NCI-H82 treated with DMSO at 0.1 percent for 48 hours (cell line): ENCODE measurements at regions not wholly inside any gene's neighbourhood (a gene's known extent, or its start where the extent isn't known, plus 50 kb on each side); places are given as distances from the start of the nearest gene placed in this dataset.

Experiments
- DNase-seq: peaks from one replicate; lab custom pipeline; 2025; ENCODE audit not compliant: unreplicated experiment; lab: John Stamatoyannopoulos, UW

GRCh38 chr2:79453918-79454317, 58.9 kb upstream of the CTNNA2 start:
- no peak for DNase-seq

GRCh38 chr2:79452651-79453050, 60.2 kb upstream of the CTNNA2 start:
- no peak for DNase-seq

GRCh38 chr2:79447463-79447862, 65.4 kb upstream of the CTNNA2 start:
- DNase-seq: no peak

DNA sequence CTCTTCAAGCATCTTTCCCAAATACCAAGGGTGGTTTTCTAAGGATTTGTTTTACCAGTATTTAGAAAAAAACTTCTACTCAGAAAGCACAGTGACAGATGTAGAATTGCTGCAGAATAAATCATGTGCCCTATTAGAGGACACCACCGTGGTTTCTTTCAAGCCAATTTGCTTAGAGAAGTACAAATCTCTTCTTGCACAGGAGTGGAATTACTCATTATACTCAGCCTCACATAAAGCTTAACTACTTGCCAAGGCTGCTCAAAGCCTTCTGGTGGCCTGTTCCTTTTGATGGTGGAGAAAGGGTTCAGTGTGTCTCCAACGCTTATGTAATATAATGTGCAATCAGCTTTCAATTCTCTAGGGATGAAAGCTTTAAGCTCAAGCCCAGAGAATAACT, 66.5 kb upstream of the CTNNA2 start:
- peak; percentile 81 for DNase-seq

DNA sequence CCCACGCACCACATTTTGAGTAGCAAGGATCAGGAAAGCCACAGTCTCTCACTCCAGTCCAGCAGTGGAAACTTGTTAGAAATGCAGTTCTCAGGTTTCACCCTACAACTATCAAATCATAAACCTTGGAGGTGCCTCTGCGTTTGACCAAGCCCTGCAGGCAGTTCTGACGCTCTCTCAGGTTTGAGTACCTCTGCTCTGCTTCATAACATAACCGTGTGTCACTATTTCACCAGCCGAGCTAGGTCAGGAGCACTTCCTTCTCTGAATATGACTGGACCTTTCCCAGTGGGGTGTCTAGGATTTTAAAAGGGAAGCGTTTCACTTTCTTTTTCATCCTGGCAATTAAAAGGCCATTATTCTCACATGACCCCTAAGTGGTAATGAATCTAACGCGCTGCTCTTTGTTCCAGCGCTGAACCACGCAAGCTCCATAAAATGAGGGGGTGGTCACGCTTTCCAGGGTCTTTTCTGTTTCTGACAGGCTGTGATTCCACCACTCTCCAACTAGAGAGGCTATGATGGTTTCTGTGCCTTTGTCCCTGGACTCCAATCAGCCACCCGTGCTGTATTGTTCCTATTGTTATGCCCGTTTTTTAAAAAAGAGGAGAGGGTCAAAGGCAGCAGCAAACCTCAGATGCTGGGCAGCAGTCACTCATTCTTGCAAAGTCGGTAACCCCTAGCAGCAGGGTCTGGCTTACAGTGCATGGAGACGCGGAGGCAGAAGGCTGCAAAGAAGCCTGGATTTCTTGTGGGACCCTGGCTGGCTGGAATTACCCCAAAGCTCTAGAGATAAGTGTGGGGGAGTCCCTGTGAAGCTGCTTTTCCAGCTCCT, 75.2 kb upstream of the CTNNA2 start:
- DNase-seq: no peak

GRCh38 chr2:79434362-79434761, 78.5 kb upstream of the CTNNA2 start:
- no peak for DNase-seq

DNA sequence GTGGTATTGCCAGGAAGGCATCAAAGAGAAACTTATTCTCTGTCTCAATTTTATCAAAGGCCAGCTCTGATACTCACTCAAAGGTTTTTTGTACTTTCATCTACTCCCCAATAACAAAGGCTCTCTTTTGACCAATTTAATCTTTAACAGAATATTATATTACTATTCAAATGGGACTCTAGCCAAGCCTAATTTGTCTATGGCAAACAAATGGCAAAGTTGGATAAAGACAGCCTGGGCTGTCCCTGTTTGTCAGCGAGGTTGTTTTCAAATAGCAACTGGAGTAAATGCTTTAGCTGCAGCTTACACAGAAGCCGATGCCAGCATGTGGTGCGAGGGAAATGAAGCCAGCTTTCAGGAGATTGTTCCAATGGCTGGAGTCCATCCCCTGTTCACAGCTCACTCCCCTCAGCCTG, 80.1 kb upstream of the CTNNA2 start:
- no peak for DNase-seq

DNA sequence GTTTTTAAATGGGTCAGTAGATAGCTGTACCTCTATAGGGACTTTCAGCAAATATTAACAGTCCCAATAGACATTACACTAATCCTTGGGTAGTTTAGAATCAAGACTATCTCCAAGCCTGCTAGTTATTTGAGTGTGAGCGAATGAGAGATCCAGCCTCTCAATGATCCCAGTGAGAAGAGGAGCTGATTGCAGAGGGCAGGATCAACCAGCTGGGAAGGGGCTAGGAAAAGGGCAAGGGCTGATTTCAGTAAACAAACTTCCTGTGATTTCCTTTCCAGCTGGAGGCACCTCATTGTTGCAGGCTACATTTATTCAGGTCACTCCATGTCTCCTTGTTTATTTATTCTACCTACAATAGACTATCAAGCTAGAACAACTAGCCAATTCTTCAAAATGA, 84.1 kb upstream of the CTNNA2 start:
- DNase-seq: no peak

- no peak for DNase-seq
Observed at GRCh38 chr2:79414690-79415089, 98.2 kb upstream of the CTNNA2 start.

- no peak for DNase-seq
Observed at GRCh38 chr2:79394485-79394859, 118.4 kb upstream of the CTNNA2 start.

GRCh38 chr2:79393806-79394484, 118.9 kb upstream of the CTNNA2 start:
- no peak for DNase-seq

- no peak for DNase-seq
Observed at GRCh38 chr2:79393107-79393685, 119.7 kb upstream of the CTNNA2 start.

- DNase-seq: no peak
Observed at GRCh38 chr2:79389481-79389880, 123.4 kb upstream of the CTNNA2 start.

DNA sequence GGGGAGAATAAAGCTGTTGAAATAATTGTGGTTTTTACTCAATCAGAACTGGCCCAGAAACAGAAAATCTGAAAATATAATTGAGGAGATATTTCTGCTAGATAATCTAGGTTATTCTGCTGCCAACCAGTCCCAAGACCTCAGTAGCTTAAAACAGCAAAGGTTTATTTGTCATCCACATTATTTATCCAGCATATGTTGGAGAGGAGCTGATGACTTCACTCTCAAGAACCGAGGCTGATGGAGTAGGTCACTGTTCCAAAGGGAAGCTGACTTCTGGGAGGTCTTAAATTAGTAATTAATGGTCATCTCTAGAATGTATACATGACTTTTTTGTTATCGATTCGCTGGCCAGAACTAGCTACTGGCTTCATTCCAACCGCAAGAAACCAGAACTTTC, 124.8 kb upstream of the CTNNA2 start:
- no peak for DNase-seq

DNA sequence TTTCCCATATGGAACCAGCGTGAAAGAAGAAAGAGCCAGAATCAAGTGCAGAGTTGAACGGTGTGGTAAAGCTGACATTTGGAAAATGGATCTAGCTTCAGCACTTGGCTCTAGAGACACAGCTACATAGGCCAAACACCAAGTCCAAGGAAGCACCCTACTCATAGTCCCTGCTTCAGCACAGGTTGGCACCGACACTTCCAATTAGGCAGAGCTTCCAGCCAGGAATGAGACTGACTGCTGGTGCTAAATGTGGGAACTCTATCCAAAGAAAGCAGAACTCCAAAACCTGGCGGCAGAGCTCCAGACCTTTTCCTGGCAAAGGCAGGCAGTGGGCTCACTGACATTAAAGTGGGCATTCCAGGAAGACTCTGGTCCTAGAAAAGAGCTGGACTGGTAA, 125.4 kb upstream of the CTNNA2 start:
- no peak for DNase-seq

DNA sequence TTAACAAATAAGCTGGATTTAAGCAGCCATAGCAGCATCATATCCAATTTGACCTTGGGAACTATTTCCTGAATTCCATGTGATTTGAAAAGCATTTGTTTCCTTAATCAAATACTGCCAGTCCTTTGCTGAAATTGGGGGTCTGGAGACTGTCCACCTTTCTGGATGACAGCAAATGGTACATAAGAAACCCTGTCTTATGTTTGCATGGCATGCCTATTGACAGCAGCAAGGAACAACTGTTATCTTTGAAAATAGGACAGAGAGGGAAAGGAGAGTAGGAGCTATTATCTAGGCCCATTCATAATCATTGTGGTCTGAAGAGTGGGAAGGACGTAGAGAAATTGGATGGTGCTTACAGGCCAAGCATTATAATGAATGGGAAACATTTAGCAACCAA, 129.2 kb upstream of the CTNNA2 start:
- DNase-seq: no peak

GRCh38 chr2:79375817-79376216, 137.0 kb upstream of the CTNNA2 start:
- no peak for DNase-seq

- DNase-seq: no peak
Observed at GRCh38 chr2:79373358-79374130, 139.3 kb upstream of the CTNNA2 start.

DNA sequence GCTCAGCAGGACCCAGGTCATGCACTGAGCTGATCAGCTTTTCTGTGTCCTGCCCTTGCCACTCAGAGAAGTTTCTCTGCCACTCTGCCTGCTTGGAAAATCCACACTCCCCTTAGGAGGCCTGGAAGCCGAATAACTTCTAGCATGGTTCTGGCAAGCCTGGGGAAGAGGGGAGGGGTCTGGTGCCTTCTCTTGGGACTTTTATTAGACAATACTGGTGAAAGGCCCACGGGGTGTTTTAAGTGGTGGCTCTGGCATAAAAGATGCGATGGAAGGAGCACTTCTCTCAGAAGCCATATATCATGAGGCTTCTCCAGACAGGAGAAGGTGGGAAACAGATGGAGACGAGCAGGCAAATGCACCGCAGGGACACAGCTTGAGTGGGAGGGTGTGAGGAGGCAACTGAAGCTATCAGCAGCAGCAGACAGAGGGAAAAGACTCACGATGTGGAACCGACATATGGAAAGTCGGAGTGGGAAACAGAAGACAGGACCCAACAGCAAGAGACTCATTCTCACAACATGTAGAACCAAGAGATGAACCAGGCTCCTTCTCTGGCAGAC, 141.8 kb upstream of the CTNNA2 start:
- no peak for DNase-seq

DNA sequence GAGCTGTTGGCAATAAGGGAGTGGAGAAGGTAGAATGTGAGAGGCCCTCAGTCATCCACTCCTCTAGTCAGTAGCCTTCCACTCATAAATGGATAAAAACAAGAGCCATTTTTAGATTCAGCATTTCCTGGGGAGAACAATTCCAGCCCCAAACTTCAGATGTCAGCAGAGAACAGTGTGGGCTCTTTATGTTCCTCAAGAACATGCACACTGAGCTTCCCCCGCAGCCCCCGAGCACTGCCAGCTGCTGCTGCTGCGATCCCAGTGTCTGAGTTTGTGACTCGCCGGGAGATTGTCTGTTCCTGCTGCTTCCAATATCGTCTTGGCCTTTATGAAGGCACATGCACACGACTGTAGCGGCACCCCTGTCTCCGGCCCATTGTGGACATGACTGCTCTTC, 143.7 kb upstream of the CTNNA2 start:
- DNase-seq: no peak

DNA sequence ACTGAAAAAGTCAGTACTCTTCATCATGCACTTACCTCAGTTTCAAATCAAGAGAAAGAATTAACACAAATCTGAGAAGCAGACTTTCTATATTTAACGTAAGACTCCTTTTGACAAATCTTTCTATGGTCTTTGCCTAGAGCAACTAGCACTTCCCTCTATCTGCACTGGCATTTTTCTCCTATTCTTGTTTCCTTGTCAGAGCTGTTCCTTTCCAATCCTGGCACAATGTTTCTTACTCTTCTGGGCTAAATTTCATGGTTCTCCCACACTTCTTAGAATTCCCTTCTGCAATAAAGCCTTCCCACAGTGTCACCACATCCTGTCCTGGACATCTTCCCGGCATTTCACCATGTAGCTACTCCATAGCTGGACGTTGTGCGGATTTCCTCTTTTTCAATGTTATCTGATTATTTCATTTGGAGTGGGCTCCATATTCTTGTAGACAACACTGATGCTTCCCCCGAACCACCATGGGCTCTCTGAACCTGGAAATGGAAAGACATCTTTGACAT, 144.7 kb upstream of the CTNNA2 start:
- no peak for DNase-seq
